Thyroid gland (tissue), 4 donors: ENCODE measurements at regions not wholly inside any gene's neighbourhood (a gene's known extent, or its start where the extent isn't known, plus 50 kb on each side); places are given as distances from the start of the nearest gene placed in this dataset.
"Not testable (repeated sequence)": the region's sequence is repeated elsewhere in the genome, so short reads cannot be mapped to it uniquely, and the experiment has no call there.

Experiments used
- DNase-seq, 2 donors: peaks; one replicate each; pipeline ENCODE4 v3.0.0-alpha.2; 2019
- H3K27ac ChIP-seq, 3 donors: fragments of 200-600 bp; sonication (generic); 1 replicate in 2 of 3; 2 replicates in 1 of 3; pipeline ENCODE4 v1.5.1; 2016 to 2019; ENCODE audit warnings: mild to moderate bottlenecking in 1 of 3, moderate library complexity in 1 of 3
- H3K27me3 ChIP-seq: fragments of 200-600 bp; sonication (generic); one replicate; pipeline ENCODE4 v1.5.1; 2019
- H3K36me3 ChIP-seq, 2 donors: fragments of 200-600 bp; sonication (generic); one replicate each; pipeline ENCODE4 v1.5.1; 2016 to 2019
- H3K4me1 ChIP-seq, 2 donors: fragments of 200-600 bp; sonication (generic); one replicate each; pipeline ENCODE4 v1.5.1; 2017 to 2019
- H3K4me3 ChIP-seq, 3 donors: fragments of 200-600 bp; sonication (generic); replicated peaks in 1 of 3; 1 replicate in 2 of 3; 2 replicates in 1 of 3; pipeline ENCODE4 v1.5.1; 2016; ENCODE audit warnings: mild to moderate bottlenecking in 1 of 3
- H3K9me3 ChIP-seq: fragments of 200-600 bp; sonication (generic); one replicate; pipeline ENCODE4 v1.5.1; 2017
- POLR2A ChIP-seq, 2 donors: fragments of 450-650 bp; IDR thresholded peaks; one replicate each; pipeline ENCODE4 v1.6.1; 2017; ENCODE audit warnings: antibody characterized with exemption in 2 of 2, mild to moderate bottlenecking in 2 of 2, moderate library complexity in 1 of 2
- WGBS, 2 donors: methylation state at CpG; one replicate each; pipeline ENCODE4 v1.1.5; 2017; 5-methylcytosine and 5-hydroxymethylcytosine counted together
- intact Hi-C: fragments of 100-400 bp; cut with DNase I; formaldehyde crosslinking; loops from one replicate; pipeline ENCODE4 v1.15.1; 2023
- TF ChIP-seq, protein P1 (sequence below), 6 experiments: fragments of 200-600 bp in 3 of 6; fragments of 450-650 bp in 3 of 6; sonication (generic) in 3 of 6; IDR thresholded peaks; one replicate each; pipeline ENCODE4 v1.5.1; 2016 to 2019; ENCODE audit warnings: antibody characterized with exemption in 6 of 6, mild to moderate bottlenecking in 2 of 6, inconsistent platforms in 1 of 6, moderate library complexity in 1 of 6

DNA sequence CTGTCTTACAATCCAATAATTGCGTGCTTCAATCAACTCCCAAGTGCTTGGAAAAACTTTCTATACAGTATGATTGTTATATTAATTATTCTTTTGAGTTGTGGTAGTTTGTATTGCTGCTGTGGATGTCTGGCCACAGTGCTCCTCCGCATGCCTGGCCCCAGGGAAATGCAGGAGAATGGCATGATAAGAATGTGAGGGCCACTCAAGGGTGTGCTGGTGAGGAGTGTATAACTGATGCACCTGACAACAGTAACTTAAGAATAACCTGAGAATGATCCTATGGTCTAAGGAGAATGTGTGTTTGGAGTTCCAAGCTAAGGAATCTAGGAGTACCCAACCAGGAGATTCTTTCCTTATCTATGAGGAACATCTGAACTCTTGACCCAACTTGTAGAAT lies 152.9 kb upstream of the APC start:
- no peaks in the 10 kb centered on the region for H3K4me1 ChIP-seq
- no peaks in the 10 kb centered on the region for H3K27me3 ChIP-seq
- WGBS, 2 donors = 61 to 74% methylated on average over 2 of the region's 2 CpGs
- DNase-seq = no peak
- H3K27ac ChIP-seq = no peak overlapping the region
- no peaks in the 10 kb centered on the region for H3K36me3 ChIP-seq
- no peak overlapping the region for H3K4me3 ChIP-seq
- TF ChIP-seq POLR2A (IDR thresholded peaks at IDR 0.05) = no peak
- TF ChIP-seq, protein P1, sequence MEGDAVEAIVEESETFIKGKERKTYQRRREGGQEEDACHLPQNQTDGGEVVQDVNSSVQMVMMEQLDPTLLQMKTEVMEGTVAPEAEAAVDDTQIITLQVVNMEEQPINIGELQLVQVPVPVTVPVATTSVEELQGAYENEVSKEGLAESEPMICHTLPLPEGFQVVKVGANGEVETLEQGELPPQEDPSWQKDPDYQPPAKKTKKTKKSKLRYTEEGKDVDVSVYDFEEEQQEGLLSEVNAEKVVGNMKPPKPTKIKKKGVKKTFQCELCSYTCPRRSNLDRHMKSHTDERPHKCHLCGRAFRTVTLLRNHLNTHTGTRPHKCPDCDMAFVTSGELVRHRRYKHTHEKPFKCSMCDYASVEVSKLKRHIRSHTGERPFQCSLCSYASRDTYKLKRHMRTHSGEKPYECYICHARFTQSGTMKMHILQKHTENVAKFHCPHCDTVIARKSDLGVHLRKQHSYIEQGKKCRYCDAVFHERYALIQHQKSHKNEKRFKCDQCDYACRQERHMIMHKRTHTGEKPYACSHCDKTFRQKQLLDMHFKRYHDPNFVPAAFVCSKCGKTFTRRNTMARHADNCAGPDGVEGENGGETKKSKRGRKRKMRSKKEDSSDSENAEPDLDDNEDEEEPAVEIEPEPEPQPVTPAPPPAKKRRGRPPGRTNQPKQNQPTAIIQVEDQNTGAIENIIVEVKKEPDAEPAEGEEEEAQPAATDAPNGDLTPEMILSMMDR (IDR thresholded peaks at IDR 0.05) = no peak
- no peaks in the 10 kb centered on the region for H3K9me3 ChIP-seq
- intact Hi-C loops = no loop called here

DNA sequence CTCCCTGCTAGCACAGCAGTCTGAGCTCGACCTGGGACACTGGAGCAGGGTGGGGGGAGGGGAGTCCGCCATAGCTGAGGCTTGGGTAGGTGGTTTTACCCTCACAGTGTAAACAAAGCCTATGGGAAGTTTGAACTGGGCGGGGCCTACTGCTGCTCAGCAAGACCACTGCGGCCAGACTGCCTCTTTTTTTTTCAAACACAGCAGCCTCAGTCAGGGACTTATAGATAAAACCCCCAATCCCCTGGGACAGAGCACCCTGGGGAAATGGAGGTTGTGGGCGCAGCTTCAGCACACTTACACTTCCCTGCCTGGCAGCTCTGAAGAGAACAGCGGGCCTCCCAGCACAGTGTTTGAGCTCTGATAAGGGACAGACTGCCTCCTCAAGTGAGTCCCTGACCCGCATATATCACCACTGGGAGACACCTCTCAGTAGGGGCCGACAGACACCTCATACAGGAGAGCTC lies 151.1 kb upstream of the APC start:
- intact Hi-C loops = no loop called here
- TF ChIP-seq POLR2A (IDR thresholded peaks at IDR 0.05) = no peak
- TF ChIP-seq, protein P1 (IDR thresholded peaks at IDR 0.05) = no peak
- Histone ChIP-seq H3K27me3 (no peaks in the 10 kb centered on the region), H3K4me3 (no peak overlapping the region), H3K4me1 (no peaks in the 10 kb centered on the region), H3K27ac (no peak overlapping the region), H3K36me3 (no peaks in the 10 kb centered on the region), H3K9me3 (no peaks in the 10 kb centered on the region)
- WGBS, 2 donors = 69 to 75% methylated on average over 6 of the region's 8 CpGs
- DNase-seq = no peak

DNA sequence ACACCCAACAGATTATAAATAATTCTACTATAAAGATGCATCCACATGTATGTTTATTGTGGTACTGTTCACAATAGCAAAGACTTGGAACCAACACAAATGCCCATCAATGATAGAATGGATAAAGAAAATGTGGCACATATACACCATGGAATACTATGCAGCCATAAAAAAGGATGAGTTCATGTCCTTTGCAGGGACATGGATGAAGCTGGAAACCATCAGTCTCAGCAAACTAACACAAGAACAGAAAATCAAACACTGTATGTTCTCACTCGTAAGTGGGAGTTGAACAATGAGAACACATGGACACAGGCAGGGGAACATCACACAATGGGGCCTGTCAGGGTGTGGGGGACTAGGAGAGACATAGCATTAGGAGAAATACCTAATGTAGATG lies 146.8 kb upstream of the APC start:
- intact Hi-C loops, H3K4me3 ChIP-seq: not testable (repeated sequence)
- WGBS, 2 donors = 90 to 96% methylated on average over 1 of the region's 1 CpG

DNA sequence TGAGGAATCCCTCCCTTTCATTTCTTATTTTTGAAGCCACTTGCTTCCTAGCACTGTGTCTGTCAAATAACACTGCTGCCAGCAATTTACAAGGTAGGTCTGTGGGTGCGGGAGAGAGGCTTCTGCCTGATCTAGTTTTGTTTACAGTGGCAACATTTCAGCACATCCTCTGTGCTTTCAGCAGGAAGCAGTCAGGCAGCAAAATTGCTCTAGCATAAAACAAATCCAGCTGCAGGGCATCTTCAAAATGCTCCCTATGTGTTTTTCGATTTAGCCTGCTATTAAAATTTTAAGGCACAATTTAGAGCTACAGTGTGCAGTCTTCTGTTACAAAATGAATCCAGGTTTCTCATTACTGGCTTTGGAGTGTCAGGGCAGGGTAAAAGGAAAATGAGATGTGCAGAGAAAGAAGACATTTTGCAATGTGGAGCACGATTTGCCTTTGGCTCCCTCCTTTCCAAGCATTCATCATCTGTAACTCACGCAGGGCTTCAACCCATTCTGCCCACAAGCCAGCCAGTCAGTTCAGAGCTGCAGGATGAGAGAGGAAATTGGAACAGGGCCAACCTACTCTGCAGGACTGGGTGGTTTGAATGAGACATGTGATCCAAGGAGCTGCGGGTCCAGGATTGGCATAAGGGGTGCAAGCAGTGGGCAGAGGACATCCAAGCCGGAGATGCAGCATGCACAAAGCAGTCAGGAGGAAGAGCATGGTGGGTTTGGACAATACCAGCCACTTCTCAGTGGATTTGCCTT lies 143.4 kb upstream of the APC start:
- Histone ChIP-seq H3K4me3 (no peak overlapping the region), H3K4me1 (no peaks in the 10 kb centered on the region), H3K36me3 (no peaks in the 10 kb centered on the region), H3K27me3 (no peaks in the 10 kb centered on the region), H3K27ac (no peak overlapping the region), H3K9me3 (no peaks in the 10 kb centered on the region)
- TF ChIP-seq, protein P1 (IDR thresholded peaks at IDR 0.05) = no peak
- no peak for TF ChIP-seq POLR2A (IDR thresholded peaks at IDR 0.05)
- 37 to 42% methylated on average over 6 of the region's 6 CpGs for WGBS, 2 donors
- intact Hi-C loops = no loop called here
- no peak for DNase-seq

More for the DNA sequence above, 146.8 kb upstream of the APC start:
- H3K27me3 ChIP-seq, H3K27ac ChIP-seq, DNase-seq, H3K36me3 ChIP-seq, H3K4me1 ChIP-seq, H3K9me3 ChIP-seq: not testable (repeated sequence)

DNA sequence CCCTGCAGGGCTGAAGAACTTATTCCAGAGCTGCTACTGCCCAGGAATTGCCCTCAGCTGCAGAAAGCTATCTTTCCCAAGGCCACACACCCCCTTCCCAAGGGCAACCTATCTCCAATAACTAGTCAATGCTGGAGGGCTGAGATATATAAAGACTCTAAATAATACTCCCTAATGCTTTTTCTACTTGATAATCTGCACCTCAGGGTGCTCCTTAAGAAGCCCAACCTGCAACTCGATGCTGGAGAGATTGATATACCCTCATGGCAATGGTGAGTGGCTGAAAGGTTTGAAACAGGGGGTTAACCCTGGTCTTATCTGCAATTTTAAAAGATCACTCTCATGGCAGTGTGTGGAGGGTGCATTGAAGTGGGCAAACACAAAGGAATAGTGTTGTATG lies 142.7 kb upstream of the APC start:
- intact Hi-C loops = no loop called here
- no peak for DNase-seq
- Histone ChIP-seq H3K4me3 (no peak overlapping the region), H3K27ac (no peak overlapping the region), H3K9me3 (no peaks in the 10 kb centered on the region), H3K27me3 (no peaks in the 10 kb centered on the region), H3K36me3 (no peaks in the 10 kb centered on the region), H3K4me1 (no peaks in the 10 kb centered on the region)
- WGBS, 2 donors = 83 to 89% methylated on average over 1 of the region's 1 CpG
- no peak for TF ChIP-seq POLR2A (IDR thresholded peaks at IDR 0.05)
- TF ChIP-seq, protein P1 (IDR thresholded peaks at IDR 0.05) = no peak
